Effector CD8-positive, alpha-beta T cell (primary cell): ENCODE measurements at regions not wholly inside any gene's neighbourhood (a gene's known extent, or its start where the extent isn't known, plus 50 kb on each side); places are given as distances from the start of the nearest gene placed in this dataset.
A peak's percentile ranks its signal among the peaks of the same experiment; 100 is the strongest.

Source experiments
- DNase-seq: peaks from one replicate; lab custom pipeline; 2025; lab: John Stamatoyannopoulos, UW

DNA sequence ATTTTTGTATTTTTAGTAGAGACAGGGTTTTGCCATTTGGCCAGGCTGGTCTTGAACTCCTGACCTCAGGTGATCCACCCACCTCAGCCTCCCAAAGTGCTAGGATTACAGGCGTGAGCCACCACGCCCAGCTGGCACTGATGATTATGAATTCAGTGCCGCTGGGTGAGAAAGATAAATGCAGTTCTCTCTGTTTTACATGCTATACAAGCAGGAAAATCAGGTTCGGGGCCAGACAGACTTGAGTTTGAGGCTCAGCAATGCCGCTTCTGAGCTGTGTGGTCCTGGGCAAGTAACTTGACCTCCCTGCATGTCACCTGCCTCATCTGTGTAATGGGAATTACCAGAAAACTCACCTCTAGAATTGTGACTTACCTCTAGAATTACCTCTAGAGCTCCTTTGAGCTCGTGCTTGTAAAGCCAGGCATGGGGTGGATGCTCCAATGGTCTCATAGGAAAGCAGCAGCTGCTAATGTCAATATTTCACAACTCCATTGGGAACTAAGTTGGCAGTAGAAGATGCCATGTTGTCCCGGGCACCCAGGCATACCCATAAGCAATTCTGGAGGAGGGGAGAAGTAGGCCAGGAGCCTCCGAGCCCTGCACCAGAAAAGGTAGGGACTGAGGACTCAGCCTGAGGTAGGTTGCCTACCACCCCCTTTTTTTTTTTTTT is 119.8 kb upstream of the SLC25A33 start:
- no peak for DNase-seq

GRCh38 chr1:9420835-9421532 is 118.3 kb upstream of the SLC25A33 start:
- no peak for DNase-seq

DNA sequence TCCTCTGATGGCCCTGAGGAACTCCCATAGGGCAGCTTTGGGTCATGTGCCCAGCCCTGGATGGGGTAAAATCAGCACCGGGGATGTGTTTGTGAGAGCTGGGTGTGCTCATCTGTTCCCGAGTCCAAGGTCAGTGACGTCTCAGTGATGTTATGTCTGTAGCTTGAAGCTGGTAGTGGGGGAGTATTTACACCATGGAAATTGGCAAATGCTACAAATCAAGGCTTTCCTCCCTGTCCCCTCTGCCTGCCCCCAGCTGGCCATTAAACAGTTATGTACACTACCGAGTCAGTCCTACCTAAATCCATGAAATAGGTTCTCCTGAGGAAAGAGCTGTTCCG is 117.8 kb upstream of the SLC25A33 start:
- DNase-seq, result no peak

GRCh38 chr1:9422321-9422720 is 116.9 kb upstream of the SLC25A33 start:
- no peak for DNase-seq

DNA sequence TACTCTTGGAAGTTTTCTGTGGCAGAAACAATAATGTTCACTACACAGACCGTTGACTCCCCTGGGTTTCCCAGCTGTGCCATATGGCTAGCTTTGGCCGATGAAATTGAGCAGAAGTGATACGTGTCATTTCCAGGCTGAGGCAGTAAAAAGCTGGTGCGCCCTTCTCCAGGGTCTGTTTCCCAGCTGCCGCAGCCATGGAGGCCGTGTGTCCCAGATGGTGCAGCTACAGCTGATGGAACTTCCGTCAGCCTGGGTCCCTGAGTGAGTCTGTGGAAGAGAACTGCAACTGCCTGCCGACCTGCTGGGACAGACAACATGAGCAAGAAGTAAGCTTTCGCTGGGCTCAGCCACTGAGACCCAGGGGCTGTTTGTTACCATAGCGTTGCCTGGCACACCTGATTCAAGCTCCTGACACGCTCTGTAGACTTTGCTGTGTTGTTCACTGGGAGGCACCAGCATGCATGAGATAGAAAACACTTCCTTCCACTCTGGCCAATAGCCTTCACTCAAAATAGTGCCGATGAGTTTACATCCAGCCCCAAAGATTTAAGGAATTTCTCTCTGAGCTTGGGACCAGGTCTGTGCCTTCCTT is 116.3 kb upstream of the SLC25A33 start:
- DNase-seq, result no peak

GRCh38 chr1:9424261-9424660 is 115.0 kb upstream of the SLC25A33 start:
- no peak for DNase-seq

- no peak for DNase-seq
These were observed 113.4 kb upstream of the SLC25A33 start for GRCh38 chr1:9425859-9426258.

- peak; percentile 57 for DNase-seq
These were observed 113.0 kb upstream of the SLC25A33 start for GRCh38 chr1:9426291-9426711.

GRCh38 chr1:9427388-9427787 is 111.9 kb upstream of the SLC25A33 start:
- no peak for DNase-seq

- peak; percentile 99 for DNase-seq
These were observed 110.5 kb upstream of the SLC25A33 start for GRCh38 chr1:9428601-9429341.

GRCh38 chr1:9429342-9429711 is 109.9 kb upstream of the SLC25A33 start:
- no peak for DNase-seq

- no peak for DNase-seq
These were observed 104.8 kb upstream of the SLC25A33 start for GRCh38 chr1:9434247-9435152.

GRCh38 chr1:9435153-9435636 is 104.1 kb upstream of the SLC25A33 start:
- DNase-seq, result no peak

DNA sequence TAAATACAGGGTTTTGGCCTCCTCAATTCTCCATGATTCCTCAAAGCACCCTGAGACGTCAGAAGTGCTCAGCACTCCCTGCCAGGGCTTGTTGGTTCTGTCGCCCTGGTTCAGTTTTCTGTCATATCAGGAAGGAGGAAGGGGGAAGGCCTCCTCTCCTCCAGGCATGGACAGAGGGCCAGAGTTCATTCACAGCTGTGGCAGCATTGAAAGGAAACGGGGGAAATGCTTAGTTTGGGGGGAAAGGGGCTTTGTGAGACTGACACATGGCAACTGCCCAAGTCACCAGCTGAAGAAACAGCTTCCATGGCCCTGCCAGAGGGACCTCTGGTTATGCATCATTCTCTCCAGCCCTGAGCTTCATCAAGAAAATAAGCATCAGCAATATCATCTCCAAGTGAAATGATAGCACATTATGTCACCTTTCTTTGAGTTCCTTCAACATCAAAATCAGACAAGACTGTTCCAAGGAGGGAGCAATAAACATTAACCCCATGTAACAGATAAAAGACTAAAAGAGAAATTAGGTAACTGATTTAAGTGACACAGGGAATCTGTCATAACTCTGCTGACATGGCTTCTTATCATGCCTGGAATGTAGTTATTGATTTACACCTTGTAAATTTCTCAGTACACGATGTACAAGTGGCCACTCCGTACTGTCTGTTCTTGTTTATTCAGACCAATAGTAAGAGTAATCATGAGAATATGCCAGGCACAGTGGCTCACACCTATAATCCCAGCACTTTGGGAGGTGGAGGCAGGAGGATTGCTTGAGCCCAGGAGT is 103.2 kb upstream of the SLC25A33 start:
- DNase-seq, result no peak

DNA sequence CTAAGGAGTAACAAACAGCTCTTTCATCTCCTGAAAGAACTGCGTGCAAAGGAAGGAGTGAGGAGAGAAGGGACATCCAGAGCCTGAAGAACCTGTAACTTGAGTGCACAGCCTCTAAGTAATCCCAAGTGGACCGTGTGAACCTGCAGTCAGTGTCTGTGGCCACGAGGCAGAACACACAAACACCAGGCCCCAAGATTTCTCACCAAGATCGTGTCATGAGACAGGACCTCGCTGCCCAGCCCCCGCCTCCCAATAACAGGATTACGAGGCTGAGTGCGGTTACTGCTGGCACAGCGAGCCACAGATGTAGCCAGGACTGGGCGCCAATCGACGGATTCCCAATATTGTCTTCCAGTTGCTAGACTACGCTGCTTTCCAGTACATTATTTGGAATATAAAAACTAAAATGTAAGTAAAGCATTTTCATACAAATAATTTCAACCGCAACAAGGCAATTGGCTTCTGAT is 101.3 kb upstream of the SLC25A33 start:
- DNase-seq, result no peak

DNA sequence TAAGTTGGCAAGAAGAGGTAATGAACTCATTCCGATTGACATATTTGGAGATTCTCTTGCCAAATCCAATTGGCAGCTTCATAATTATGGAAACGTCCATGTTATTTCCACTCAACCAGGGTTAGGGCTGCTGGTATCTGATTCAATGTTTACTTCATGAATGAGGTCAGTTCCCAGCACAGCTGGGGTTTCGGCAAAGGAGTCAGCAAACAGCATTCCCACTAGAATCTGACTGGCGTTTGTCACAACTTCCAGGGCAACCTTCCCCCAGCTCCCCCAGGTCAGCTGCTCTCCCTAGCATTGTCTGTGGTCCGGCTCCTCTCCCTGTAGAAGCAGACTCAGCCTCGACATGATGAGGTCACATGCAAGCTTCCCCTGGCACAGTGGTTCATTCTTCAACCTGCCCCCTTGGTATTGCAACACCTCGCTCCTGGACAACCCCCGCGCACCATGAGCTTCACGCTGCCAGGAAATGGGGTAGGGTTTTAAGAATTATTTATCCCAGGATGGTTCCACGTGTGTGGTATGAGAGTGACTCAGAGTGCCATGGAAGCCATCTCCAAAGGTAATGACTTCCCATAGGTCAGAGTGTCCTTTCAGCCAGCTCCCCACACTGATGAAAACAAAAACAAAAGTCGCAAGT is 100.7 kb upstream of the SLC25A33 start:
- no peak for DNase-seq

DNA sequence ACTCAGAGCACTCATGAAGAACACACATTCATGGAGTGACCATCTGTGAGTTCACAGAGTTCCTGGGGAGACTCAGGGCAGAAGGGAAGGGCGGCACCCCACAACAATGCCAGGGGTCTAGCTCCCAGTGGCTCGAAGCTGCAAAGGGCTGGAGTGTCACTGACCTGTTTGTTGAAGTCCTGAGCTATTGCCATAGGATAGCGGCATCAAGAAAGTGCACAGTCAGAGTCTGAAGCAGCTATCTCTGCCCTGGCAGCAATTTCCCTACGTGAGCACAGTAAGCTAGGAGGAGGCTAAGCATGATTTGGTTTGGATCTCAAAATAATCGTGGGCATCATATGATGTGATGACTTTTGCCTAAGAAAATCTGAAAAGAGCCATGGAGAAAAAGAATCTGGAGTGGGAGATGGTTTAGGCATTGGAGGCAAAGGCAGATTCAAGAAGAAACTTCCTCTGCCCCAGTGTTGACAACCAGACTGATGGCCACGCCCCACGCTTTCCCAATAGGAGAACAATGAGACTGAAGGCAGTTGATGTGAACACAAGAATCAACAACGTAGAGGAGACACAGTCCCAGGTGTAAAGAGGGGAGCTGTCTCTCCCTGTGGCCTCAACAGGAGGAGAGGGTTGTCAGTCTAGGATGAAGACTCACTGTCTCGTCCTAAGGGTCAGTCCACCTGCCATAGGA is 100.0 kb upstream of the SLC25A33 start:
- DNase-seq, result no peak

DNA sequence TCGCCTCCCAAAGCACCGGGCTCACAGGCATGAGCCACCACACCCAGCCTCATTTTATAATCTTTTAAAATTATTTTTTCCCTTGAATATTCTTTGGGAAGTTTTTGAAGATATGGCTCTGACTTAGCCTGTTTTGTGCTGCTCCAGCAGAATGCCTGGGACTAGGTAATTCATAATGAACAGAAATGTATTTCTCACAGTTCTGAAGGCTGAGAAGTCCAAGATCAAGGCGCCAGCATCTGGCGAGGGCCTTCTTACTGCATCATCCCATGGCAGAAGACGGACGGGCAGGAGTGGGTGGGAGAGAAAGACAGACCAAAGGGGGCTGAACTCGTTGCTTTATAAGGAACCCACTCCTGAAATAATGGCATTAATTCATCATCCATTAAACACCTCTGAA is 99.0 kb upstream of the SLC25A33 start:
- no peak for DNase-seq

GRCh38 chr1:9440763-9441194 is 98.5 kb upstream of the SLC25A33 start:
- no peak for DNase-seq
